Natural killer cell treated with Interleukin-12 subunit alpha and Interleukin-12 subunit beta and Interleukin-15 and Interleukin-18, amount 100 ng/mL, for 72 hours (primary cell): ENCODE measurements at regions not wholly inside any gene's neighbourhood (a gene's known extent, or its start where the extent isn't known, plus 50 kb on each side); places are given as distances from the start of the nearest gene placed in this dataset.
"Not testable (repeated sequence)": the region's sequence is repeated elsewhere in the genome, so short reads cannot be mapped to it uniquely, and the experiment has no call there.

Experiments used
- ATAC-seq, 2 donors: fragments of 150-1000 bp; cut with Tn5 transposase in 1 of 2; sonication (Bioruptor Pico), chemical (Tn5 transposase) in 1 of 2; 2 replicates each; pipeline ENCODE4 v1.10.0; 2021
- DNase-seq: peaks from one replicate; pipeline ENCODE4 v3.0.0; 2022; ENCODE audit warnings: low spot score
- H3K27ac Mint-ChIP-seq, 2 donors: 1 replicate in 1 of 2; 2 replicates in 1 of 2; pipeline ENCODE4 v1.8.0; 2022; ENCODE audit warnings: mixed read lengths in 2 of 2, mild to moderate bottlenecking in 1 of 2, moderate library complexity in 1 of 2
- H3K27me3 Mint-ChIP-seq, 2 donors: 1 replicate in 1 of 2; 2 replicates in 1 of 2; pipeline ENCODE4 v1.8.0; 2022; ENCODE audit warnings: mixed read lengths in 2 of 2
- H3K36me3 Mint-ChIP-seq: one replicate; pipeline ENCODE4 v1.8.0; 2022; ENCODE audit warnings: mixed read lengths
- H3K4me1 Mint-ChIP-seq, 2 donors: 1 replicate in 1 of 2; 2 replicates in 1 of 2; pipeline ENCODE4 v1.8.0; 2022; ENCODE audit warnings: low read depth in 2 of 2, mixed read lengths in 2 of 2, mild to moderate bottlenecking in 1 of 2
- H3K4me3 Mint-ChIP-seq: one replicate; pipeline ENCODE4 v1.8.0; 2022; ENCODE audit warnings: mixed read lengths
- H3K9me3 Mint-ChIP-seq: 2 replicates; pipeline ENCODE4 v1.8.0; 2022; ENCODE audit warnings: mixed read lengths

DNA sequence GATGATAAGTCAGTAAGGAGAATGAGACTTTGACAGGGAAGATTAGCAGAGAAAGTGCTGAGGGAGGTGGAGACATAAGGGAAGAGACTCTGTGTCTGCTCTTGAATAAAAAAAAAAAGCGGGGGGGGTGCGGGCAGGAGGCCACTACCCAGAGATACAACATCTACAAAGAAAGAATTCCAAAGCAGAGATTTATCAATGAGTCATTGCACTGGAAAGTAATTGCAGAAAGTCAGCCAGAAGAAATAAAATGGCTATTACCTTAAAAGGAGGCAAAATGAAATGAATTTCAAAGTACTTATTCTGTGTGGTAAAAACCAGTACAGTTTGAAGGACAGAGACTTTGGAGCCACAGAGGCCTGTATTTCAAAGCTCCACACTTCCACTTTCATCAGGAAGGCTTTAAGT is 267.1 kb upstream of the PRKD1 start:
- Mint-ChIP-seq H3K27ac (no peak overlapping the region), H3K9me3 (peaks cover 10% of the 10 kb centered on the region), H3K27me3 (no peaks in the 10 kb centered on the region), H3K36me3 (no peaks in the 10 kb centered on the region), H3K4me1 (no peaks in the 10 kb centered on the region), H3K4me3 (no peak overlapping the region)
- ATAC-seq (no peak), DNase-seq (no peak)

- Mint-ChIP-seq H3K4me3 (no peak overlapping the region), H3K9me3 (peaks cover 5% of the 10 kb centered on the region), H3K4me1 (no peaks in the 10 kb centered on the region), H3K27me3 (no peaks in the 10 kb centered on the region), H3K36me3 (no peaks in the 10 kb centered on the region), H3K27ac (no peak overlapping the region)
- no peak for DNase-seq
- ATAC-seq, result no peak
Observed at GRCh38 chr14:30195941-30196340, 268.3 kb upstream of the PRKD1 start.

GRCh38 chr14:30196861-30197260 is 269.2 kb upstream of the PRKD1 start:
- Mint-ChIP-seq H3K4me1 (no peaks in the 10 kb centered on the region), H3K27me3 (no peaks in the 10 kb centered on the region), H3K9me3 (peaks cover 3% of the 10 kb centered on the region), H3K36me3 (no peaks in the 10 kb centered on the region), H3K27ac (no peak overlapping the region), H3K4me3 (no peak overlapping the region)
- no peak for DNase-seq
- ATAC-seq, result no peak

DNA sequence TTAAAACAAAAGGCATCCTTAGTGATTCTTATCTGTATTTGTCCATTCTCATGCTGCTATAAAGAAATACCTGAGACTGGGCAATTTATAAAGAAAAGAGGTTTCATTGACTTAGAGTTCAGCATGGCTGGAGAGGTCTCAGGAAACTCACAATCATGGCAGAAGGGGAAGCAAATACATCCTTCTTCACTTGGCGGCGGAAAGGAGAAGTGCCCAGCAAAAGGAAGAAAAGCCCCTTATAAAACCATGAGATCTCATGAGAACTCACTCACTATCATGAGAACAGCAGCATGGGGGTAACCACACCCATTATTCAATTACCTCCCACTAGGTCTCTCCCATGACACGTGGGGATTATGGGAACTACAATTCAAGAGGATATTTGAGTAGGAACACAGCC is 271.1 kb upstream of the PRKD1 start:
- DNase-seq, H3K36me3 Mint-ChIP-seq, ATAC-seq, H3K4me3 Mint-ChIP-seq, H3K27me3 Mint-ChIP-seq, H3K27ac Mint-ChIP-seq, H3K9me3 Mint-ChIP-seq, H3K4me1 Mint-ChIP-seq: not testable (repeated sequence)

DNA sequence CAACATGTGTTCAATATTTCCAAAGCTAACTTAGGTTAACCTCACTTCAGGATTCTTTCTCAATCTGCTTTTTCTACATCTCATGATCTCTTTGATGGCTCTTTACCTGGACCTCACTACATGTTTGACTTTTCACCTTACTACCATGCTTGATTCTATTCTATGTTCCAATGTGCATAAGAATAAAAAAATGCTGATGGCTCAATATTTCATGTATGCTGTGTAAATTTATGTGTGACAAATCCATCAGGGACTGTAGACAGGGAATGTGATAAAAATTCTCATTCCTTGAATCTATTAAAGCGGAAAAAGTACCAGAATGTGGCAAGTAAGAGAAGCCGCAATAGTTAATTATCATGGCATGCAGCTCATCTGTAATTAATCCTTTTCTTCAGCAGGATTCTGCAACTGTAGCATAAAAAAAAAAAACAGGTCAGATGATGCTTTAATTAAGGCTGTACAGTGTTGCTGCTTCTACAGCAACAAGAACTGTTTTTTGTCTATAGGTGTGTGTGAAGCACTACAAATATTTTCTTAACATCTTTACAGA is 276.9 kb upstream of the PRKD1 start:
- no peaks in the 10 kb centered on the region for H3K27me3 Mint-ChIP-seq
- no peak overlapping the region for H3K27ac Mint-ChIP-seq
- no peaks in the 10 kb centered on the region for H3K9me3 Mint-ChIP-seq

DNA sequence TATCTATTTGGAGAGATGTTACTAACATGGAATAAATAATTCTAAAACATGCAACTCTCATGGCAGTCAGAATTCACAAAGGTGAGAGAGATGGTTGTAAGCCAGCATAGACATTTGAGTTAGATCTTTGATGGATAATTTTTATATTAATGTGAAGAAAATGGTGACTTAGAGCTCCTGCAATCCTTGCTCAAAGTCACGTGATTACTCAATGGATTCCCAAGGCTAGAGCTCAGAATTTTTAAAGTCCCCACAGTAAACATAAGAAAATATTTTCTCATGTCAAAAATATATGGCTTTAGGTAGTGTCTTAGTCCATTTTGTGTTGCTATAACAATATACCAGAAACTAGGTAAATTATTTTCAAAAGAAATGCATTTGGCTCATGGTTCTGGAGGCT is 281.5 kb upstream of the PRKD1 start:
- H3K27ac Mint-ChIP-seq, result no peak overlapping the region
- H3K36me3 Mint-ChIP-seq, result no peaks in the 10 kb centered on the region
- H3K4me1 Mint-ChIP-seq, result no peaks in the 10 kb centered on the region
- H3K4me3 Mint-ChIP-seq, result no peak overlapping the region
- ATAC-seq, result no peak
- DNase-seq, result no peak
- H3K9me3 Mint-ChIP-seq, result peaks cover 5% of the 10 kb centered on the region
- H3K27me3 Mint-ChIP-seq, result no peaks in the 10 kb centered on the region

More for the DNA sequence above, 276.9 kb upstream of the PRKD1 start:
- H3K36me3 Mint-ChIP-seq, result no peaks in the 10 kb centered on the region
- no peak overlapping the region for H3K4me3 Mint-ChIP-seq
- no peaks in the 10 kb centered on the region for H3K4me1 Mint-ChIP-seq
- DNase-seq (no peak), ATAC-seq (no peak)

DNA sequence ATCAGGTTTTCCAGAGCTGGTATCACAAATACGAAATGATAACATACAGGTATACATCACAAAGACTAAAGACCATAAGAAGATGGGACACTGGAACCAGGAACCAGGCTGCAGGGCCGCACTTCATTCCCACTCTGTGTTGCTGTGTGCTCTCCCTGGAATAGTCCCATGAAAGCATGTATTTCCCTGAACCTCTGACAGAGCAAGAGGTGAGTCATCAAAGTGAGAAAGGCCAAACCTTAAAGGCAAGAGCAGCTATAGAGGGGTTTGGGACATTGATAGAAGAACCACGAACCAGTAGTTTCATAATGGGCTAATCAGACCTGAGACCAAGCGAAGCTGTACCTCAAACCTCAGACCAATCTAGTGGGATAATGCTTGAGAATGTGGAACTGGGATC is 283.0 kb upstream of the PRKD1 start:
- ATAC-seq, result no peak
- no peak for DNase-seq
- H3K4me1 Mint-ChIP-seq, result no peaks in the 10 kb centered on the region
- H3K4me3 Mint-ChIP-seq, result no peak overlapping the region
- H3K36me3 Mint-ChIP-seq, result no peaks in the 10 kb centered on the region
- H3K27ac Mint-ChIP-seq, result no peak overlapping the region
- H3K27me3 Mint-ChIP-seq, result no peaks in the 10 kb centered on the region
- peaks cover 5% of the 10 kb centered on the region for H3K9me3 Mint-ChIP-seq

GRCh38 chr14:30211326-30211725 is 283.7 kb upstream of the PRKD1 start:
- no peak overlapping the region for H3K27ac Mint-ChIP-seq
- H3K9me3 Mint-ChIP-seq, result peaks cover 5% of the 10 kb centered on the region
- H3K36me3 Mint-ChIP-seq, result no peaks in the 10 kb centered on the region
- no peak for ATAC-seq
- H3K27me3 Mint-ChIP-seq, result no peaks in the 10 kb centered on the region
- DNase-seq, result no peak
- no peak overlapping the region for H3K4me3 Mint-ChIP-seq
- H3K4me1 Mint-ChIP-seq, result no peaks in the 10 kb centered on the region

GRCh38 chr14:30214014-30214413 is 286.4 kb upstream of the PRKD1 start:
- Mint-ChIP-seq H3K36me3 (no peaks in the 10 kb centered on the region), H3K9me3 (peaks cover 5% of the 10 kb centered on the region), H3K4me1 (no peaks in the 10 kb centered on the region)

GRCh38 chr14:30214461-30215090 is 286.9 kb upstream of the PRKD1 start:
- Mint-ChIP-seq H3K27ac (no peak overlapping the region), H3K4me3 (no peak overlapping the region), H3K27me3 (no peaks in the 10 kb centered on the region), H3K4me1 (no peaks in the 10 kb centered on the region), H3K9me3 (peaks cover 5% of the 10 kb centered on the region), H3K36me3 (no peaks in the 10 kb centered on the region)
- no peak for ATAC-seq
- no peak for DNase-seq

More at GRCh38 chr14:30214014-30214413, 286.4 kb upstream of the PRKD1 start:
- no peak for DNase-seq
- ATAC-seq, result no peak
- no peaks in the 10 kb centered on the region for H3K27me3 Mint-ChIP-seq
- no peak overlapping the region for H3K27ac Mint-ChIP-seq
- no peak overlapping the region for H3K4me3 Mint-ChIP-seq

DNA sequence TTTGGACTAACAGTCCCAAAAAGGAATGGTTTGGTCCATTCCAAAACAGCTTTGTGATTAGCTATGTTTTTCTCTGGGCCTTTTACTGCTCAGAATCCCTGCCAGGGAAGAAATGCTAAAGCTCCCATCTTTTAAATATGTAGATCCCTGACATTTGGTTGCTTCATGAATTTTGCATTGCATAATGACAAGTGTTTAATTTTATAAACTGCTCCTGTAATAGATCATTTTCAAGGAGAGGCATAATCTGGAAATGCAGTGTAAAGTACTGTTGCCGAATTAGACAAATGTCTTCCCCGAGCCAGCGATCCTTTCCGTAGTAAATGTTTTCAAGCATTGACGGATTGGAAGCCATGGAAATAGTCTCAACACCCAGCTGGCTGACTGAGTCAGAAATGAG is 291.3 kb upstream of the PRKD1 start:
- Mint-ChIP-seq H3K36me3 (no peaks in the 10 kb centered on the region), H3K9me3 (peaks cover 7% of the 10 kb centered on the region), H3K4me3 (no peak overlapping the region), H3K27me3 (no peaks in the 10 kb centered on the region), H3K27ac (no peak overlapping the region), H3K4me1 (no peaks in the 10 kb centered on the region)
- no peak for DNase-seq
- no peak for ATAC-seq

DNA sequence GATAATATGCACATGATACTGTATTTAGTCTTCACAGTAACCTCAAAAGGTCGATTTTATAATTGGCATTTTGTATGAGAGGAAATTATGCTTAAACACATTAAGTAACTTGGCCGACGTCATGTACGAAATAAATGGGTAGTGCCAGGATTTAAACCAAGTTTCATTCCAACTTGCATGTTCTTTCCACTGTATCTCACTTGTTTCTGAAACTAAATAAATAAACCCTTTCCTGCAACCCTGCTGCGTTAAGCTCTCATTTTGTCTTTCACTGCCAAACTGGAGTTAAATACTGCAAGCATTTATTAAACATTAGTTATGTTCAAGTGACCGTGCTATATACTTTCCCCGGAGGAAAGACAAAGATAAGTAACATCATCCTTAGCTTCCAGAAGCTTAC is 293.9 kb upstream of the PRKD1 start:
- no peak for ATAC-seq
- Mint-ChIP-seq H3K36me3 (no peaks in the 10 kb centered on the region), H3K9me3 (peaks cover 10% of the 10 kb centered on the region), H3K4me1 (no peaks in the 10 kb centered on the region), H3K4me3 (no peak overlapping the region), H3K27ac (no peak overlapping the region), H3K27me3 (no peaks in the 10 kb centered on the region)
- no peak for DNase-seq

- H3K27ac Mint-ChIP-seq, result no peak overlapping the region
- no peak overlapping the region for H3K4me3 Mint-ChIP-seq
- H3K27me3 Mint-ChIP-seq, result no peaks in the 10 kb centered on the region
- ATAC-seq (no peak), DNase-seq (no peak)
- H3K4me1 Mint-ChIP-seq, result no peaks in the 10 kb centered on the region
- no peaks in the 10 kb centered on the region for H3K36me3 Mint-ChIP-seq
- peaks cover 10% of the 10 kb centered on the region for H3K9me3 Mint-ChIP-seq
Observed at GRCh38 chr14:30223385-30223785, 295.7 kb upstream of the PRKD1 start.

DNA sequence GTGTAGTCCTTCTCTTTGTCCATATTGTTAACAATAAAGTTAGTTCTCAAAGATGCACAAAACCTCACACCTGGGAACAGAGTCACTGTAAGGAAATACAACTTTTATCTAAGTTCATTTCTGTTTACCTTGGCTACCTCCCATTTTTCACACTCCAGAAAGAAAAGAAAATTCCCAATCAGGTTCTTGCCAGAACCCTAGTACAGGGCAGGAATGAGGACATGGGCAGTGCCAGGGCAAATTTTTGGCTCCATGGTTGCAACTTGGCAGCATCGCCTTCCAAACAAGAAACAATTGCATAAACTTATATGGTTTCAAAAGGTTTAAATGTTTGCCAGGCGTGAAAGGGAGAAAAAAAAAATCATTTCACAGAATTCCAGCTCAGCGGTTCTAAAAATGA is 296.3 kb upstream of the PRKD1 start:
- no peak for DNase-seq
- Mint-ChIP-seq H3K36me3 (no peaks in the 10 kb centered on the region), H3K9me3 (peaks cover 10% of the 10 kb centered on the region), H3K4me1 (no peaks in the 10 kb centered on the region), H3K27ac (no peak overlapping the region), H3K4me3 (no peak overlapping the region), H3K27me3 (no peaks in the 10 kb centered on the region)
- no peak for ATAC-seq

DNA sequence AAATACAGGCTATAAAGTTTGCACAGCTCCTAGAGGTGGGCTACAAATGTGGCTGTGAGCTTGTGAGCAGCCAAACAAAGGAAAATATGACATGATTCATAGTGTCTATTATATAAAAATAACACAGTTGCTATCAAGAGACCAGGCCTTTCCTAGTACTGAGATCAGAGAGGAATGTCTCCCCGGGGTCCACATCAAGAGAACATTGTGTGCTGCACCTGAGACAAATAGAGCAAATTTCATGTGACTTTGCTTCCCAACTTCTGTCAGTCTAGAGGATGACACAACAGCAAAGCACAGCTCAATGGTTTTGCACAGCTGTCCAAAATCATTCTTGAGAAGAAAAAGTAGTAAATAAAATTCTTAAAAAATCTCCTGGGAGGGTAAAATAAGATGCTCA is 297.5 kb upstream of the PRKD1 start:
- no peak for ATAC-seq
- no peak overlapping the region for H3K4me3 Mint-ChIP-seq
- no peaks in the 10 kb centered on the region for H3K27me3 Mint-ChIP-seq
- no peaks in the 10 kb centered on the region for H3K4me1 Mint-ChIP-seq
- H3K27ac Mint-ChIP-seq, result no peak overlapping the region
- no peaks in the 10 kb centered on the region for H3K36me3 Mint-ChIP-seq
- DNase-seq, result no peak
- H3K9me3 Mint-ChIP-seq, result peaks cover 10% of the 10 kb centered on the region
